ENCODE measurements at regions not wholly inside any gene's neighbourhood (a gene's known extent, or its start where the extent isn't known, plus 50 kb on each side); places are given as distances from the start of the nearest gene placed in this dataset.

GRCh38 chr1:10856863-10857598 is 60.6 kb upstream of the CASZ1 start:
- intact Hi-C loops (cut with DNase I) = no loop called here
- no peak overlapping the region for H3K4me3 ChIP-seq
- DNase-seq (ENCODE audit: low spot score) = no peak
- WGBS = 66% methylated on average over 20 of the region's 27 CpGs
- no peaks in the 10 kb centered on the region for H3K9me3 ChIP-seq
- no peaks in the 10 kb centered on the region for H3K27me3 ChIP-seq (replicated peaks; ENCODE audit: insufficient read depth)
- peaks cover 18% of the 10 kb centered on the region for H3K4me1 ChIP-seq (replicated peaks)
- TF ChIP-seq POLR2A (IDR thresholded peaks at IDR 0.05) (no peak), POLR2AphosphoS5 (IDR thresholded peaks at IDR 0.05) (no peak), CTCF (IDR thresholded peaks at IDR 0.05) (no peak)
- peak overlapping the region; percentile 63 to 67 for H3K27ac ChIP-seq
- H3K36me3 ChIP-seq = no peaks in the 10 kb centered on the region

- Histone ChIP-seq H3K9me3 (no peaks in the 10 kb centered on the region), H3K27me3 (replicated peaks; ENCODE audit: insufficient read depth) (no peaks in the 10 kb centered on the region), H3K4me1 (replicated peaks) (peaks cover 18% of the 10 kb centered on the region), H3K27ac (peak overlapping the region; percentile 63 to 67), H3K4me3 (no peak overlapping the region), H3K36me3 (no peaks in the 10 kb centered on the region)
- 55% methylated on average over 11 of the region's 11 CpGs for WGBS
- TF ChIP-seq POLR2AphosphoS5 (IDR thresholded peaks at IDR 0.05) (no peak), CTCF (IDR thresholded peaks at IDR 0.05) (no peak), POLR2A (IDR thresholded peaks at IDR 0.05) (no peak)
- intact Hi-C loops (cut with DNase I) = no loop called here
- peak; percentile 12 for DNase-seq (ENCODE audit: low spot score)
Measured at GRCh38 chr1:10857687-10858086, 61.2 kb upstream of the CASZ1 start.

GRCh38 chr1:10860218-10860617 is 63.8 kb upstream of the CASZ1 start:
- TF ChIP-seq CTCF (IDR thresholded peaks at IDR 0.05) (no peak), POLR2AphosphoS5 (IDR thresholded peaks at IDR 0.05) (no peak), POLR2A (IDR thresholded peaks at IDR 0.05) (no peak)
- intact Hi-C loops (cut with DNase I) = loop anchor here (5.0 to 10.0 kb wide), 3 partner anchors 165 to 328 kb away; no protein-coding TSS in a partner anchor
- Histone ChIP-seq H3K27ac (peak overlapping the region; percentile 58 to 67), H3K9me3 (no peaks in the 10 kb centered on the region), H3K27me3 (replicated peaks; ENCODE audit: insufficient read depth) (no peaks in the 10 kb centered on the region), H3K4me1 (replicated peaks) (peaks cover 18% of the 10 kb centered on the region), H3K4me3 (no peak overlapping the region), H3K36me3 (no peaks in the 10 kb centered on the region)
- whole genome bisulfite sequencing = 73% methylated on average over 13 of the region's 13 CpGs
- DNase-seq (ENCODE audit: low spot score) = no peak

GRCh38 chr1:10860682-10861081 is 64.2 kb upstream of the CASZ1 start:
- H3K4me3 ChIP-seq = no peak overlapping the region
- intact Hi-C loops (cut with DNase I) = loop anchor here (5.0 to 10.0 kb wide), 3 partner anchors 166 to 328 kb away; no protein-coding TSS in a partner anchor
- no peaks in the 10 kb centered on the region for H3K36me3 ChIP-seq
- H3K4me1 ChIP-seq (replicated peaks) = peaks cover 18% of the 10 kb centered on the region
- peak overlapping the region; percentile 58 to 67 for H3K27ac ChIP-seq
- H3K27me3 ChIP-seq (replicated peaks; ENCODE audit: insufficient read depth) = no peaks in the 10 kb centered on the region
- 51% methylated on average over 10 of the region's 11 CpGs for WGBS
- H3K9me3 ChIP-seq = no peaks in the 10 kb centered on the region
- peak; percentile 72 for DNase-seq (ENCODE audit: low spot score)
- TF ChIP-seq POLR2AphosphoS5 (IDR thresholded peaks at IDR 0.05) = peak; percentile 73
- TF ChIP-seq POLR2A (IDR thresholded peaks at IDR 0.05) = no peak
- TF ChIP-seq CTCF (IDR thresholded peaks at IDR 0.05) = no peak

GRCh38 chr1:10861822-10862221 is 65.4 kb upstream of the CASZ1 start:
- intact Hi-C loops (cut with DNase I) = loop anchor here (5.0 to 10.0 kb wide), 3 partner anchors 167 to 330 kb away; no protein-coding TSS in a partner anchor
- WGBS = 87% methylated on average over 5 of the region's 5 CpGs

More at GRCh38 chr1:10861822-10862221, 65.4 kb upstream of the CASZ1 start:
- Histone ChIP-seq H3K4me1 (replicated peaks) (peaks cover 18% of the 10 kb centered on the region), H3K27me3 (replicated peaks; ENCODE audit: insufficient read depth) (no peaks in the 10 kb centered on the region), H3K36me3 (no peaks in the 10 kb centered on the region), H3K27ac (peak overlapping the region; percentile 58 to 67), H3K9me3 (no peaks in the 10 kb centered on the region), H3K4me3 (no peak overlapping the region)
- no peak for DNase-seq (ENCODE audit: low spot score)
- TF ChIP-seq POLR2AphosphoS5 (IDR thresholded peaks at IDR 0.05) = no peak
- TF ChIP-seq POLR2A (IDR thresholded peaks at IDR 0.05) = no peak
- TF ChIP-seq CTCF (IDR thresholded peaks at IDR 0.05) = no peak

Data from prostate gland (tissue), 2 donors.